ENCODE measurements at regions not wholly inside any gene's neighbourhood (a gene's known extent, or its start where the extent isn't known, plus 50 kb on each side); places are given as distances from the start of the nearest gene placed in this dataset.

DNA sequence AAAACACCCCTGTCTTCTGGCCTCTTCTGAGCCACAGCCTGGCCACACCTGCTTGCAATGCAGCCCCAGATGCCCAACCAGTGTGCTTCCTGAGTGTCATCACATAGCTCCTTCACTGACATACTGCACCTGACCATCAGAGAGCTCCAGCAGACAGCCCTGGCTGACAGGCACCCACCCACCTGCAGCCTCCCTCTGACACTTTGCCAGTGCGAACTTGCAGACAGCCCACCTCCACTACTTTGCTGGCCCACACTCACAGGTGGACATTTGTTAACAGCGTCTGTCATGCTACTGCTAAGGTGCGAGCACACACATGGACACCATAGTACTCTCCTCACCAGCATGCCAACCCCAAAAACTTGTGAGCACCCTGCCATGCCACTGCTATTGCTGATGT is 740.1 kb downstream of the DNAJB9 start:
- TF ChIP-seq EZH2phosphoT487 (IDR thresholded peaks at IDR 0.05; ENCODE audit: insufficient read depth, low read depth), result no peak
- no peak for TF ChIP-seq EZH2 (IDR thresholded peaks at IDR 0.05; ENCODE audit: insufficient read depth, poor library complexity, severe bottlenecking)
